Heart left ventricle (tissue), 13 donors: ENCODE measurements at regions not wholly inside any gene's neighbourhood (a gene's known extent, or its start where the extent isn't known, plus 50 kb on each side); places are given as distances from the start of the nearest gene placed in this dataset.

Source experiments
- POLR2A ChIP-seq, 2 donors: fragments of 450-650 bp; IDR thresholded peaks; one replicate each; pipeline ENCODE4 v1.6.1; 2017; ENCODE audit warnings: antibody characterized with exemption in 2 of 2, mild to moderate bottlenecking in 2 of 2, moderate library complexity in 2 of 2
- TF ChIP-seq, protein P1 (sequence below), 12 donors: fragments of 200-600 bp; sonication (generic) in 4 of 12; IDR thresholded peaks; one replicate each; pipeline versions ENCODE4 v1.5.0 to v1.8.0; 2018 to 2022; ENCODE audit warnings: antibody characterized with exemption in 12 of 12, mild to moderate bottlenecking in 5 of 12
- donor health status: ischemic (EF 13 %, LVEDD 7.1; RV severe dilation, severe dysfunction).
- donor health status: DM: no; HTN: yes; CAD: no.
- donor health status: DM: no; HTN: no; CAD: no.
- donor health status: ischemic (EF 25% LVEDD 6.9; RV normal size, moderate dysfunction).
- donor health status: ischemic (EF 25% LVEDD 5.7; RV mildly dilated, moderate dysfunction).
- donor health status: ischemic (EF 35%, LVEDD 5.7; RV mildly dilated, moderate dysfunction).
- donor health status: nonischemic (EF 11% LVEDD 7.7; RV severe dilation, severe dysfunction).
- donor health status: DM: yes; HTN: yes; CAD: no.
- donor health status: PGD.
- donor health status: ischemic (EF 29% LVEDD 5.4; RV normal size, mild dysfunction).
- donor health status: nonischemic (EF 23%, LVEDD 6.1; RV moderate dilation, normal function).

DNA sequence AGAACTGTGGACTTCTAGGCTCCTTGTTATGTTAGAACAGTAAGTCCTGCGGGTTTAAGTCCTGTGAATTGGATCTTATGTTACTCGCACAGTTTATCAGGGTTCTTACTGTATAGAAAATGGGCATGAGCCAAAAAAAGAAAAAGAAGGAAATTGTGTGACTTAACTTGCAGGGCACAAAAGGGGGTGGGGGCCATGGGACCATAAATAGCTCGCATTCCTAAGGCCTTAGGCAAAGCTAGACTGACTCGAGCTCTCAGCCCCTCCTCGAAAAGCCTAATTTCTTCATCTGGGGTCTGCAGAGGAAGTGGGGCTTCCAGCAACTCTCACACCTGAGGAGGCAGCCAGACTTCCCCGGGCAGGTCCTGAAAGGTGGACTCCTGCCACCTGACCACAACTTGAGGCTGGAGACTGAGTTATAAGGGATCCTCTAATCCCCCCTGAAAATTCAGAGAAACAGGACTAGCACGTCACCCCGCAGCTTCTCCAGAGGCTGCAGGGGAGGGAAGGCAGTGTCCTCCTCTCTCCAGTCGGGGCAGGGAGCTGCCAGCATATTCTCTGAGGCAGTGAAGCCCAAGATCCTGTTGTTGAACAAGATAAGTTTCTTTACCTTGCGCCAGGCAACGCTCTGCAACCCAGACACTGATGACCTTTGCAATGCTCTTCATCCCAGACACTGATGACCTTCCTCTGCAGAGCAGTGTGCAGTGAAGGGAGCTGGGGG is 280.5 kb downstream of the PCNX1 start:
- TF ChIP-seq, protein P1, sequence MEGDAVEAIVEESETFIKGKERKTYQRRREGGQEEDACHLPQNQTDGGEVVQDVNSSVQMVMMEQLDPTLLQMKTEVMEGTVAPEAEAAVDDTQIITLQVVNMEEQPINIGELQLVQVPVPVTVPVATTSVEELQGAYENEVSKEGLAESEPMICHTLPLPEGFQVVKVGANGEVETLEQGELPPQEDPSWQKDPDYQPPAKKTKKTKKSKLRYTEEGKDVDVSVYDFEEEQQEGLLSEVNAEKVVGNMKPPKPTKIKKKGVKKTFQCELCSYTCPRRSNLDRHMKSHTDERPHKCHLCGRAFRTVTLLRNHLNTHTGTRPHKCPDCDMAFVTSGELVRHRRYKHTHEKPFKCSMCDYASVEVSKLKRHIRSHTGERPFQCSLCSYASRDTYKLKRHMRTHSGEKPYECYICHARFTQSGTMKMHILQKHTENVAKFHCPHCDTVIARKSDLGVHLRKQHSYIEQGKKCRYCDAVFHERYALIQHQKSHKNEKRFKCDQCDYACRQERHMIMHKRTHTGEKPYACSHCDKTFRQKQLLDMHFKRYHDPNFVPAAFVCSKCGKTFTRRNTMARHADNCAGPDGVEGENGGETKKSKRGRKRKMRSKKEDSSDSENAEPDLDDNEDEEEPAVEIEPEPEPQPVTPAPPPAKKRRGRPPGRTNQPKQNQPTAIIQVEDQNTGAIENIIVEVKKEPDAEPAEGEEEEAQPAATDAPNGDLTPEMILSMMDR (IDR thresholded peaks at IDR 0.05): no peak
- no peak for TF ChIP-seq POLR2A (IDR thresholded peaks at IDR 0.05)
